Endothelial cell of umbilical vein (primary cell): ENCODE measurements at regions not wholly inside any gene's neighbourhood (a gene's known extent, or its start where the extent isn't known, plus 50 kb on each side); places are given as distances from the start of the nearest gene placed in this dataset.

ENCODE experiments used
- BruUV-seq: library from RNA; stranded (reverse); fragments of 400-500 nt; replicated peaks from 2 replicates; lab custom pipeline; 2021; lab: Mats Ljungman, UMichigan
- CTCF ChIA-PET: fragments of 300-600, 350-600 bp; sonication (Branson Sonifier 250); formaldehyde crosslinking; loops from one replicate; lab custom pipeline; 2021; ENCODE audit warnings: antibody characterized with exemption, inconsistent platforms; lab: Charles Lee
- POLR2A ChIA-PET: fragments of 300-600, 350-600 bp; sonication (Branson Sonifier 250); formaldehyde crosslinking; loops from one replicate; lab custom pipeline; 2021; ENCODE audit warnings: antibody characterized with exemption, inconsistent platforms; lab: Charles Lee
- DNase-seq: peaks from one replicate; pipeline ENCODE4 v3.0.0-alpha.2; 2011; ENCODE audit warnings: low read depth, low spot score
- FAIRE-seq: peaks from 2 replicates; lab custom pipeline; 2011; peaks lifted over from hg19 to GRCh38; lab: Jason Lieb, UNC
- H2AFZ ChIP-seq: 2 replicates; pipeline ENCODE4 v1.6.0; 2012; ENCODE audit warnings: low read depth, low read length, control low read depth, inconsistent platforms
- H3K27ac ChIP-seq: 2 replicates; pipeline ENCODE4 v1.5.1; 2011; ENCODE audit warnings: low read depth, mild to moderate bottlenecking, control low read depth, low read length, moderate library complexity; ENCODE audit not compliant: insufficient read depth
- H3K27me3 ChIP-seq, 2 experiments: 2 replicates each; pipeline versions ENCODE4 v1.6.0 to v1.6.1; 2011; ENCODE audit warnings: low read length in 2 of 2, mixed read lengths in 1 of 2; ENCODE audit not compliant: control insufficient read depth in 2 of 2, insufficient read depth in 2 of 2
- H3K36me3 ChIP-seq, 2 experiments: 2 replicates in 1 of 2; 3 replicates in 1 of 2; pipeline ENCODE4 v1.5.1; 2011; ENCODE audit warnings: low read length in 2 of 2, mild to moderate bottlenecking in 1 of 2, moderate library complexity in 1 of 2; ENCODE audit not compliant: control insufficient read depth in 2 of 2, insufficient read depth in 2 of 2; ENCODE audit errors: extremely low read depth in 1 of 2
- H3K4me1 ChIP-seq: 3 replicates; pipeline ENCODE4 v1.5.1; 2011; ENCODE audit warnings: mild to moderate bottlenecking, low read length; ENCODE audit not compliant: control insufficient read depth, insufficient read depth; ENCODE audit errors: extremely low read depth
- H3K4me2 ChIP-seq: 2 replicates; pipeline ENCODE4 v1.6.1; 2011; ENCODE audit warnings: low read length, control low read depth, mixed read lengths; ENCODE audit not compliant: insufficient read depth
- H3K4me3 ChIP-seq, 3 experiments: fragments of 200-600 bp in 1 of 3; sonication (generic), shearing (Covaris generic) in 1 of 3; replicated peaks in 1 of 3; 2 replicates each; pipeline ENCODE4 v1.5.1; 2011 to 2016; ENCODE audit warnings: control low read depth in 3 of 3, low read length in 3 of 3, mild to moderate bottlenecking in 2 of 3, inconsistent platforms in 1 of 3, low read depth in 1 of 3, moderate library complexity in 1 of 3; ENCODE audit not compliant: insufficient read depth in 1 of 3
- H3K79me2 ChIP-seq: 2 replicates; pipeline ENCODE4 v1.6.0; 2012; ENCODE audit warnings: low read length, inconsistent platforms; ENCODE audit not compliant: control insufficient read depth, insufficient read depth
- H3K9ac ChIP-seq: replicated peaks from 2 replicates; pipeline ENCODE3; 2011; ENCODE audit warnings: low read length, control low read depth; ENCODE audit not compliant: insufficient read depth; ENCODE audit errors: extremely low read depth
- H3K9me1 ChIP-seq: replicated peaks from 3 replicates; pipeline ENCODE4 v1.6.0; 2011; ENCODE audit warnings: mild to moderate bottlenecking, low read length; ENCODE audit not compliant: control insufficient read depth, insufficient read depth; ENCODE audit errors: extremely low read depth
- H3K9me3 ChIP-seq: replicated peaks from 2 replicates; pipeline ENCODE4 v1.5.1; 2012; ENCODE audit warnings: low read length, inconsistent platforms; ENCODE audit not compliant: control insufficient read depth, insufficient read depth
- H4K20me1 ChIP-seq: replicated peaks from 2 replicates; pipeline ENCODE3; 2011; ENCODE audit warnings: mild to moderate bottlenecking, low read length; ENCODE audit not compliant: control insufficient read depth, insufficient read depth; ENCODE audit errors: extremely low read depth
- EZH2 ChIP-seq: IDR thresholded peaks from 2 replicates; pipeline ENCODE4 v1.6.1; 2012; ENCODE audit warnings: borderline replicate concordance, low read depth, mild to moderate bottlenecking, moderate library complexity, low read length, inconsistent platforms; ENCODE audit not compliant: severe bottlenecking
- FOS ChIP-seq: IDR thresholded peaks from 2 replicates; pipeline ENCODE4 v1.6.1; 2011; ENCODE audit warnings: mild to moderate bottlenecking, low read length, moderate library complexity, borderline replicate concordance; ENCODE audit not compliant: insufficient read depth
- GATA2 ChIP-seq: IDR thresholded peaks from 2 replicates; pipeline ENCODE4 v1.7.0; 2011; ENCODE audit warnings: low read depth, mild to moderate bottlenecking, moderate library complexity, mixed read lengths, low read length; ENCODE audit not compliant: insufficient read length, insufficient read depth
- JUN ChIP-seq: IDR thresholded peaks from 2 replicates; pipeline ENCODE4 v1.6.1; 2011; ENCODE audit warnings: borderline replicate concordance, low read depth; ENCODE audit not compliant: insufficient read length, insufficient read depth
- MYC ChIP-seq: IDR thresholded peaks from one replicate; pipeline ENCODE4 v1.6.1; 2011; ENCODE audit warnings: mild to moderate bottlenecking, low read depth, low read length
- POLR2A ChIP-seq: IDR thresholded peaks from 2 replicates; pipeline ENCODE4 v1.6.1; 2012; ENCODE audit warnings: low read depth, mild to moderate bottlenecking, control low read depth, low read length
- POLR2AphosphoS5 ChIP-seq: IDR thresholded peaks from 2 replicates; pipeline ENCODE4 v1.6.1; 2012; ENCODE audit warnings: low read depth, mild to moderate bottlenecking, control low read depth, low read length, moderate library complexity; ENCODE audit not compliant: insufficient read depth
- dilution Hi-C: fragments of 300-500 bp; cut with MboI; formaldehyde crosslinking; loops from one replicate; pipeline ENCODE4 v1.15.0; 2019; ENCODE audit warnings: low sequenced_read_pairs; ENCODE audit not compliant: extremely low pct_ligation_motif_present
- intact Hi-C: fragments of 100-400 bp; cut with micrococcal nuclease; formaldehyde crosslinking; loops from one replicate; pipeline ENCODE4 v1.10.0; 2022
- TF ChIP-seq, protein P1 (sequence below): IDR thresholded peaks from 2 replicates; pipeline ENCODE4 v1.6.1; 2011; ENCODE audit not compliant: insufficient read depth, insufficient read length
- TF ChIP-seq, protein P2 (sequence below), 2 donors: IDR thresholded peaks; 1 replicate in 1 of 2; 2 replicates in 1 of 2; pipeline ENCODE4 v1.5.1; 2011; ENCODE audit warnings: low read length in 2 of 2, mild to moderate bottlenecking in 2 of 2, moderate library complexity in 2 of 2, control low read depth in 1 of 2, inconsistent platforms in 1 of 2, low read depth in 1 of 2; ENCODE audit not compliant: insufficient read depth in 1 of 2; ENCODE audit errors: extremely low read depth in 1 of 2

DNA sequence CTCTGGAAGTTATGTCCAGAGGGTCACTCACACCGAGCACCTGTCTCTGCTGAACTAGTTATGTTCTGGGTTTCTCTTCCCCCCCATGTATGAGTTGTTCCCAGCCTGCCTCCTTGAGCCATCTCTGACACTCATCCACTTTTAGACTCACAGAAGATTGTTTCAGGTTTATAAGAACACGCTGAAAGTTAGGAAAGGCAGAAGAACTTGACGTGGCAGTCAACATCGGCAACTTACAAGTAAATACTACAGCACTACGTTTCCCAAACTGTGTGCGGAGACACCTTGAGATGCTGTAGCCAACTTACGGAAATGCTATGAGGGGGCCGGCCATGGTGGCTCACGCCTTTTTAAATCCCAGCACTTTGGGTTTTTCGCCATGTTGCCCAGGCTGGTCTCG is 318.0 kb downstream of the ZNF621 start:
- CTCF ChIA-PET: interaction anchor here (1.4 kb wide), 1 partner anchor 15 kb away, joined by 4 read pairs; no protein-coding TSS in a partner anchor
- no peaks in the 10 kb centered on the region for H3K4me1 ChIP-seq
- FAIRE-seq (no peak), DNase-seq (no peak)
- H3K27ac ChIP-seq: no peak overlapping the region
- intact Hi-C loops: no loop called here
- no peak overlapping the region for H3K4me2 ChIP-seq
- dilution Hi-C loops: no loop called here
- H3K36me3 ChIP-seq: no peaks in the 10 kb centered on the region
- H3K79me2 ChIP-seq: no peaks in the 10 kb centered on the region
- no peak overlapping the region for H3K9ac ChIP-seq
- H3K9me3 ChIP-seq: no peaks in the 10 kb centered on the region
- H3K4me3 ChIP-seq: no peak overlapping the region
- no peaks in the 10 kb centered on the region for H3K9me1 ChIP-seq
- H2AFZ ChIP-seq: no peak overlapping the region
- TF ChIP-seq GATA2 (no peak), EZH2 (no peak), FOS (no peak), MYC (no peak), JUN (no peak), POLR2A (no peak), POLR2AphosphoS5 (no peak)
- TF ChIP-seq, protein P1, sequence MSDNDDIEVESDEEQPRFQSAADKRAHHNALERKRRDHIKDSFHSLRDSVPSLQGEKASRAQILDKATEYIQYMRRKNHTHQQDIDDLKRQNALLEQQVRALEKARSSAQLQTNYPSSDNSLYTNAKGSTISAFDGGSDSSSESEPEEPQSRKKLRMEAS: no peak
- TF ChIP-seq, protein P2, sequence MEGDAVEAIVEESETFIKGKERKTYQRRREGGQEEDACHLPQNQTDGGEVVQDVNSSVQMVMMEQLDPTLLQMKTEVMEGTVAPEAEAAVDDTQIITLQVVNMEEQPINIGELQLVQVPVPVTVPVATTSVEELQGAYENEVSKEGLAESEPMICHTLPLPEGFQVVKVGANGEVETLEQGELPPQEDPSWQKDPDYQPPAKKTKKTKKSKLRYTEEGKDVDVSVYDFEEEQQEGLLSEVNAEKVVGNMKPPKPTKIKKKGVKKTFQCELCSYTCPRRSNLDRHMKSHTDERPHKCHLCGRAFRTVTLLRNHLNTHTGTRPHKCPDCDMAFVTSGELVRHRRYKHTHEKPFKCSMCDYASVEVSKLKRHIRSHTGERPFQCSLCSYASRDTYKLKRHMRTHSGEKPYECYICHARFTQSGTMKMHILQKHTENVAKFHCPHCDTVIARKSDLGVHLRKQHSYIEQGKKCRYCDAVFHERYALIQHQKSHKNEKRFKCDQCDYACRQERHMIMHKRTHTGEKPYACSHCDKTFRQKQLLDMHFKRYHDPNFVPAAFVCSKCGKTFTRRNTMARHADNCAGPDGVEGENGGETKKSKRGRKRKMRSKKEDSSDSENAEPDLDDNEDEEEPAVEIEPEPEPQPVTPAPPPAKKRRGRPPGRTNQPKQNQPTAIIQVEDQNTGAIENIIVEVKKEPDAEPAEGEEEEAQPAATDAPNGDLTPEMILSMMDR (IDR thresholded peaks at IDR 0.05; ENCODE audit: extremely low read depth in 1 of 2, insufficient read depth in 1 of 2, low read depth in 1 of 2, low read length in 2 of 2): no peak
- POLR2A ChIA-PET: no interaction called here
- no TSS peak for BruUV-seq
- no peaks in the 10 kb centered on the region for H4K20me1 ChIP-seq
- peaks cover 0 to 4% of the 10 kb centered on the region in 2 experiments for H3K27me3 ChIP-seq
